H9 (cell line): ENCODE measurements at regions not wholly inside any gene's neighbourhood (a gene's known extent, or its start where the extent isn't known, plus 50 kb on each side); places are given as distances from the start of the nearest gene placed in this dataset.

Experiments used
- DNase-seq: peaks from one replicate; pipeline ENCODE4 v3.0.0-alpha.2; 2017
- H2AFZ ChIP-seq: one replicate; pipeline ENCODE4 v1.6.1; 2013; ENCODE audit warnings: mild to moderate bottlenecking, low read length, control low read depth, moderate library complexity
- H2AK5ac ChIP-seq: 2 replicates; pipeline ENCODE4 v1.6.1; 2013; ENCODE audit warnings: low read length, control low read depth, mixed read lengths; ENCODE audit not compliant: insufficient read length
- H2BK120ac ChIP-seq: one replicate; pipeline ENCODE4 v1.6.1; 2013; ENCODE audit warnings: low read depth, mild to moderate bottlenecking, low read length, control low read depth, inconsistent platforms; ENCODE audit not compliant: poor library complexity, severe bottlenecking
- H2BK12ac ChIP-seq: 2 replicates; pipeline ENCODE4 v1.6.1; 2013; ENCODE audit warnings: low read length, control low read depth, mixed read lengths, low read depth; ENCODE audit not compliant: insufficient read length
- H2BK15ac ChIP-seq: 2 replicates; pipeline ENCODE4 v1.6.1; 2013; ENCODE audit warnings: low read depth, low read length, control low read depth
- H2BK20ac ChIP-seq: one replicate; pipeline ENCODE4 v1.6.1; 2013; ENCODE audit warnings: low read depth, mild to moderate bottlenecking, low read length, control low read depth, inconsistent platforms; ENCODE audit not compliant: poor library complexity, severe bottlenecking
- H2BK5ac ChIP-seq: 2 replicates; pipeline ENCODE4 v1.6.1; 2013; ENCODE audit warnings: low read length, control low read depth, mixed read lengths; ENCODE audit not compliant: insufficient read length
- H3K14ac ChIP-seq: 2 replicates; pipeline ENCODE4 v1.6.1; 2013; ENCODE audit warnings: low read length, control low read depth; ENCODE audit not compliant: insufficient read depth
- H3K18ac ChIP-seq: 2 replicates; pipeline ENCODE4 v1.6.1; 2013; ENCODE audit warnings: low read depth, mild to moderate bottlenecking, mixed read lengths, low read length, control low read depth; ENCODE audit not compliant: insufficient read length
- H3K23ac ChIP-seq: 2 replicates; pipeline ENCODE4 v1.6.1; 2013; ENCODE audit warnings: low read length, control low read depth, mixed read lengths, low read depth; ENCODE audit not compliant: insufficient read length
- H3K23me2 ChIP-seq: 2 replicates; pipeline ENCODE4 v1.6.1; 2013; ENCODE audit warnings: low read depth, mild to moderate bottlenecking, mixed read lengths, low read length, control low read depth; ENCODE audit not compliant: insufficient read length, poor library complexity, severe bottlenecking
- H3K27ac ChIP-seq: 2 replicates; pipeline ENCODE4 v1.5.1; 2013; ENCODE audit warnings: low read length, control low read depth, mixed read lengths, low read depth; ENCODE audit not compliant: insufficient read length
- H3K27me3 ChIP-seq: 2 replicates; pipeline ENCODE4 v1.6.1; 2013; ENCODE audit warnings: low read length, control low read depth, inconsistent platforms; ENCODE audit not compliant: insufficient read depth
- H3K4ac ChIP-seq: 2 replicates; pipeline ENCODE4 v1.6.1; 2013; ENCODE audit warnings: low read depth, mild to moderate bottlenecking, control low read depth, inconsistent platforms, low read length, moderate library complexity
- H3K4me1 ChIP-seq: 2 replicates; pipeline ENCODE4 v1.6.1; 2013; ENCODE audit warnings: low read length, control low read depth, inconsistent platforms; ENCODE audit not compliant: insufficient read depth
- H3K4me2 ChIP-seq: 2 replicates; pipeline ENCODE4 v1.6.1; 2013; ENCODE audit warnings: low read length, control low read depth, mixed read lengths; ENCODE audit not compliant: insufficient read length, insufficient read depth
- H3K56ac ChIP-seq: 2 replicates; pipeline ENCODE4 v1.6.1; 2013; ENCODE audit warnings: low read depth, mild to moderate bottlenecking, mixed read lengths, low read length, control low read depth; ENCODE audit not compliant: insufficient read length
- H3K79me1 ChIP-seq: 2 replicates; pipeline ENCODE4 v1.6.1; 2013; ENCODE audit warnings: low read depth, mild to moderate bottlenecking, moderate library complexity, low read length, control low read depth, inconsistent platforms; ENCODE audit not compliant: insufficient read depth, poor library complexity, severe bottlenecking
- H3K79me2 ChIP-seq: 2 replicates; pipeline ENCODE4 v1.6.1; 2013; ENCODE audit warnings: low read length, control low read depth, inconsistent platforms; ENCODE audit not compliant: insufficient read depth
- H3K9ac ChIP-seq: 2 replicates; pipeline ENCODE4 v1.6.1; 2013; ENCODE audit warnings: low read length, control low read depth, mixed read lengths; ENCODE audit not compliant: insufficient read length; ENCODE audit errors: extremely low read depth
- H3K9me3 ChIP-seq: one replicate; pipeline ENCODE4 v1.6.1; 2013; ENCODE audit warnings: low read depth, low read length, inconsistent platforms; ENCODE audit not compliant: control insufficient read depth
- H3T11ph ChIP-seq: one replicate; pipeline ENCODE4 v1.6.1; 2013; ENCODE audit warnings: mild to moderate bottlenecking, low read length, control low read depth, inconsistent platforms
- H4K20me1 ChIP-seq: one replicate; pipeline ENCODE4 v1.6.1; 2013; ENCODE audit not compliant: control insufficient read depth, insufficient read length, insufficient read depth
- H4K5ac ChIP-seq: 2 replicates; pipeline ENCODE4 v1.6.1; 2013; ENCODE audit warnings: low read depth, mild to moderate bottlenecking, mixed read lengths, low read length, control low read depth; ENCODE audit not compliant: insufficient read length
- H4K8ac ChIP-seq: replicated peaks from 2 replicates; pipeline ENCODE4 v1.6.1; 2013; ENCODE audit warnings: low read length, control low read depth, mixed read lengths, low read depth; ENCODE audit not compliant: insufficient read length
- H4K91ac ChIP-seq: 2 replicates; pipeline ENCODE4 v1.6.1; 2013; ENCODE audit warnings: low read depth, mild to moderate bottlenecking, moderate library complexity, mixed read lengths, low read length, control low read depth; ENCODE audit not compliant: insufficient read length
- H3K27ac Mint-ChIP-seq, 3 experiments: 2 replicates in 2 of 3; 3 replicates in 1 of 3; pipeline ENCODE4 v1.8.0; 2020 to 2021; ENCODE audit warnings: mixed read lengths in 3 of 3, mild to moderate bottlenecking in 1 of 3, moderate library complexity in 1 of 3
- H3K27me3 Mint-ChIP-seq: 2 replicates; pipeline ENCODE4 v1.8.0; 2021; ENCODE audit warnings: low read depth, mild to moderate bottlenecking, moderate library complexity, mixed read lengths
- H3K36me3 Mint-ChIP-seq, 3 experiments: 2 replicates in 2 of 3; 3 replicates in 1 of 3; pipeline ENCODE4 v1.8.0; 2020 to 2021; ENCODE audit warnings: low read depth in 3 of 3, mixed read lengths in 3 of 3; ENCODE audit not compliant: insufficient read depth in 1 of 3
- H3K4me1 Mint-ChIP-seq, 2 experiments: 2 replicates each; pipeline ENCODE4 v1.8.0; 2020; ENCODE audit warnings: mixed read lengths in 2 of 2
- H3K4me3 Mint-ChIP-seq, 2 experiments: 2 replicates in 1 of 2; 3 replicates in 1 of 2; pipeline ENCODE4 v1.8.0; 2020 to 2021; ENCODE audit warnings: mild to moderate bottlenecking in 2 of 2, mixed read lengths in 2 of 2, moderate library complexity in 1 of 2
- H3K9me3 Mint-ChIP-seq, 2 experiments: 2 replicates in 1 of 2; 3 replicates in 1 of 2; pipeline ENCODE4 v1.8.0; 2020; ENCODE audit warnings: mild to moderate bottlenecking in 2 of 2, mixed read lengths in 2 of 2, moderate library complexity in 1 of 2
- WGBS: extraction: QIAGEN DNeasy Blood & Tissue Kit; methylation state at CpG from one replicate; pipeline ENCODE4 v1.1.7; 2013; ENCODE audit warnings: missing lambda C conversion rate, low lambda C conversion rate, mixed read lengths; ENCODE audit not compliant: insufficient read length; ENCODE audit errors: extremely low coverage; 5-methylcytosine and 5-hydroxymethylcytosine counted together
- TF ChIP-seq, protein P1 (sequence below): fragments of 200-600 bp; sonication (generic); conservative IDR thresholded peaks from 3 replicates; pipeline ENCODE4 v1.8.0; 2021; ENCODE audit warnings: antibody characterized with exemption, mild to moderate bottlenecking

DNA sequence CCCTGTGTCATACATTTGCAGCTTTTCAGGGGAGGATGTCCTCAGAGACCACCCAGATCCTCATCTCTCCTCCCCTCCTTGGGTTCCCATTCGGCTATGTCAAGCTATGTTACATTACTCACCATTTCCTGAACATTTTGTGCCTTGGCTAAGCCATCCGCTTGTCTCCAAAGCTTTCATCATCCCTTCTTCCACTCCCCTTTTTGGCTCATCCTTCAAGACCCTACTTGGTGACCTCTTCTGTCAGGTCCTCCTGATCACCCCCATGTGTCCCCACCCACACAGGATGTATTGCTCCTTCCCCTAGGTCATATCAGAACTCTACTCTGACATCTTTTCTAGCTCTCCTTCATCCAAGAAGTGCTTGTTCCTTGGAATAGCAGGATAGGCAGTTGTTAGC lies 81.8 kb downstream of the BOD1 start:
- Histone ChIP-seq H2BK5ac (no peak overlapping the region), H2AFZ (no peak overlapping the region), H3K23me2 (no peaks in the 10 kb centered on the region), H3K14ac (no peak overlapping the region), H3K9me3 (no peaks in the 10 kb centered on the region), H4K20me1 (no peaks in the 10 kb centered on the region), H4K8ac (no peak overlapping the region), H4K5ac (no peak overlapping the region), H3K18ac (no peak overlapping the region), H3K79me1 (no peaks in the 10 kb centered on the region), H2BK15ac (no peak overlapping the region), H3K9ac (no peak overlapping the region), H3K27ac (no peak overlapping the region), H3K79me2 (no peaks in the 10 kb centered on the region), H2BK12ac (no peak overlapping the region), H3K23ac (no peak overlapping the region), H3K27me3 (no peaks in the 10 kb centered on the region), H4K91ac (no peak overlapping the region), H3K56ac (no peak overlapping the region), H3K4me1 (no peaks in the 10 kb centered on the region), H2AK5ac (no peak overlapping the region), H3K4ac (no peak overlapping the region), H2BK120ac (no peak overlapping the region), H3T11ph (no peak overlapping the region), H2BK20ac (no peak overlapping the region), H3K4me2 (no peak overlapping the region)
- TF ChIP-seq, protein P1, sequence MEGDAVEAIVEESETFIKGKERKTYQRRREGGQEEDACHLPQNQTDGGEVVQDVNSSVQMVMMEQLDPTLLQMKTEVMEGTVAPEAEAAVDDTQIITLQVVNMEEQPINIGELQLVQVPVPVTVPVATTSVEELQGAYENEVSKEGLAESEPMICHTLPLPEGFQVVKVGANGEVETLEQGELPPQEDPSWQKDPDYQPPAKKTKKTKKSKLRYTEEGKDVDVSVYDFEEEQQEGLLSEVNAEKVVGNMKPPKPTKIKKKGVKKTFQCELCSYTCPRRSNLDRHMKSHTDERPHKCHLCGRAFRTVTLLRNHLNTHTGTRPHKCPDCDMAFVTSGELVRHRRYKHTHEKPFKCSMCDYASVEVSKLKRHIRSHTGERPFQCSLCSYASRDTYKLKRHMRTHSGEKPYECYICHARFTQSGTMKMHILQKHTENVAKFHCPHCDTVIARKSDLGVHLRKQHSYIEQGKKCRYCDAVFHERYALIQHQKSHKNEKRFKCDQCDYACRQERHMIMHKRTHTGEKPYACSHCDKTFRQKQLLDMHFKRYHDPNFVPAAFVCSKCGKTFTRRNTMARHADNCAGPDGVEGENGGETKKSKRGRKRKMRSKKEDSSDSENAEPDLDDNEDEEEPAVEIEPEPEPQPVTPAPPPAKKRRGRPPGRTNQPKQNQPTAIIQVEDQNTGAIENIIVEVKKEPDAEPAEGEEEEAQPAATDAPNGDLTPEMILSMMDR: no peak
- DNase-seq: no peak
- Mint-ChIP-seq H3K36me3 (no peaks in the 10 kb centered on the region), H3K27ac (no peak overlapping the region), H3K27me3 (peaks cover 13% of the 10 kb centered on the region), H3K4me3 (no peak overlapping the region), H3K4me1 (peaks cover 6 to 10% of the 10 kb centered on the region in 2 experiments), H3K9me3 (no peaks in the 10 kb centered on the region; a peak in 1 of 5 replicates)
- no CpG with 5 or more reads among the region's 2 CpGs for WGBS
